Occipital lobe (tissue), 1 donor: ENCODE measurements at regions not wholly inside any gene's neighbourhood (a gene's known extent, or its start where the extent isn't known, plus 50 kb on each side); places are given as distances from the start of the nearest gene placed in this dataset.
A peak's percentile ranks its signal among the peaks of the same experiment; 100 is the strongest.
"Not testable (repeated sequence)": the region's sequence is repeated elsewhere in the genome, so short reads cannot be mapped to it uniquely, and the experiment has no call there.

Experiments
- DNase-seq: peaks from one replicate; lab custom pipeline; 2025; lab: John Stamatoyannopoulos, UW

DNA sequence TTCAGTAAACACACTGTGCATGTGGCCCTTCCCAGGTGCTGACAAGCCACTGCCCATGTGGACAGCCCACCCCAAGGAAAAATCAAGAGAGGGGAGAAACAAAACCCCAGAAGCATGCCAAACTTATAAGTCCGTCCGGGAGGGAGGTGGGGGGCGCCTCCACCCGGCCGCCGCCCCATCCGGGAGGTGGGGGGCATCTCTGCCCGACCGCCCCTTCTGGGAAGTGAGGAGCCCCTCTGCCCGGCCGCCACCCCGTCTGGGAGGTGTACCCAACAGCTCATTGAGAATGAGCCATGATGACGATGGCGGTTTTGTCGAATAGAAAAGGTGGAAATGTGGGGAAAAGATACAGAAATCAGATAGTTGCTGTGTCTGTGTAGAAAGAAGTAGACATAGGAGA lies 53.8 kb upstream of the C2CD4B start:
- no peak for DNase-seq

DNA sequence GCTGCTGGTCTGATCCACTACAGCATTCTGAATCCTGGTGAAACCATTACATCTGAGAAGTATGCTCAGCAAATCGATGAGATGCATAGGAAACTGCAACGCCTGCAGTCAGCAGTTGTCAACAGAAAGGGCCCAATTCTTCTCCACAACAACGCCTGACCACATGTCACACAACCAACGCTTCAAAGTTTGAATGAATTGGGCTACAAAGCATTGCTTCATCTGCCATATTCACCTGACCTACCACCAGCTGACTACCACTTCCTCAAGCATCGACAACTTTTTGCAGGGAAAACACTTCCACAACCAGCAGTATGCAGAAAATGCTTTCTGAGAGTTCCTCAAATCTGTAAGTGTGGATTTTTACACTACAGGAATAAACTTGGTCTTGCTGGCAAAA lies 54.7 kb upstream of the C2CD4B start:
- no peak for DNase-seq

DNA sequence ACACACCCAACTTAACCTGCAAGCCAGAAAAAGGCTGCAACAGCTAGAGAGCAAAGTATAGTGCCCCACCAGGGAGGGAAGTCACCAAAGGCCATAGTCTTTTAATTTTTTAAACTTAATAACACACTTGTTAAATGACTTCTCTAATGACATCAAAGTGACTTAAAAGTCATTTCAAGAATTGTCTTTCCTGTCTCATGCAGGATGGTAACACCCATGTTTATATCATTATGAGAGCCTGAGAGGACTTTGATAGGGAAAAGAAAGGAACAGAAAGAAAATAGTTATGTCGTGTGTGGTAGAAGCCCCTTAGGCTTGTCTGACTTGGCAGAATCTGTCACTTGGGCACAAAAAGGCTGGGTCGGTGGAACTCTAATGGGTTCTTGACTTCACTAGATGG lies 57.9 kb upstream of the C2CD4B start:
- DNase-seq, result no peak

DNA sequence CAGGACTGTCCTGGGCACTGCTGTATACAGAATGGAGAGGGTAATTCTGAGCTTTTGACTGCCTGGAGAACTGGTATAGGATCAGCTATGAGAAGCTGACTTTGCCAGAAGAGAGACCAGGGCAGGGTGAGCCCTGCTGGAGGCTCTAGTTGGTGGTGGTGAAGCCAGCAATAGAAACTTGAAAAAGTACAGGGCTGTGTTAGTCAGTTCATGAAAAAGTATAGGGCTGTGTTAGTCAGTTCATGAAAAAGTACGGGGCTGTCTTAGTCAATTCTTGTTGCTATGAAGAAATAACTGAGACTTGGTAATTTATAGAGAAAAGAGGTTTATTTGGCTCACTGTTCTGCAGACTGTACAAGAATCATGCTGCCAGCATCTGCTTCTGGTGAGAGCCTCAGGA lies 63.5 kb upstream of the C2CD4B start:
- no peak for DNase-seq

DNA sequence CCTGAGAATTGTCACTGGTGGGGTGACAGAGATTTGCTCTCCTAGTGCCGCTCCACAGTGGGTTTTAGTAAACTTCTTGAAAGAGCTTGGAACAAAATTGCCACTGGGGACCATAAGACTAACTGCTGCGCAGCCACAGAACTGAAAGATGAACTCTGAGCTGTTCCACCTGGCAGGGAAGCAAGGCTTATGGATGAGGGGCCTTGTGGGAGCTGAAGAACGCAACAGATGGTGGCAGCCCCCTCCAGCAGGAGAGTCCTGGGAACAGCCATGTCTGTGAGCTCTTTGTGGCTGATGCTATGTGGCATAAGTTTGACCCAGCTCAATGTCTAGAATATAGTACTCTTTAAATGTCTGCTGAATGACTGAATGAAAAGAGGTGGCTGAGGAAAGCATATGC lies 66.8 kb upstream of the C2CD4B start:
- no peak for DNase-seq

DNA sequence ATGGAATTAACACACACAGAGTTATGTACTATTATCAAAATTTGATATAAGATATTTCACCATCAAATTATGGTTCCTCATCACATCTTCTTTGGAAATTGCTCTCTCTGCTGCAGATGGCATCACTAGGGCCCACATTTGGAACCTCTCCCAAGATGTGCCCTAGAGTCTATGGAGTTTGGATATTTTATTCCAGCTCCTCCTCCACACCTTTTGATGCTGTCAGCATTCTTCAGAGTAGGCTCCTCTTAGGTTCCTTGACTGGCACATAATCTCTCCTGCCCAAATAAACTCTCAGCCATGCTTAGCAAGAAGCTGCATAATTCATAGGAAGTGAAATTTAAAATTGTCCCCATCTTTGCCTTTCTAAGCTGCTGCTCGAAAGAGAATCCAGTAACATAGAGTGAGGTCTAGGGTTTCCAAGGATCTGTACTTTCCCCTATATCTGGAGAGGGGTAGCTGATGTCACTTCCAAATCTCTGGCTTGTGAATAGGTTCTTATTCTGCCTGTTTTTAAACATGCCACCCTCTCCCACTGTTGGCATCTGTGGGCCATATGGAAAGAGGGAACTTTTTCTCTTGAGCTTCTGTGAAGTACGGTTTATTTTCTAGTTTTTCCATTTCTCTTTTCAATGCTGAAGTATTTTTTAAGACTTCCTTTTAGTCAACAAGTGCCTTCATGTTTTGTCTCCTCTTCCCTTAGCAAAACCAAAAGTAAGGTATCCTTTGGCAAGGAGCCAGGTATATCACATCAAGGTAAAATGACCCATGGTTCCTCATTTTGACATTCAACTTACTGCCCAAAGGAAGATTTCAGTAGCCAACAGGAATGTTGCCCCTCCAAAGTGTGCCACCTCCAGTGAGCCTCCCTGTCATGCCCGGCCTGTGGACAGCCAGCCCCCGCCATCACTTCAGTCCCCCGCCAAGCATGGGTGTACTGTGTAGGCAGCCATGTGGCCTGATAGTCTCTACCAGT lies 75.3 kb upstream of the C2CD4B start:
- DNase-seq, result no peak

DNA sequence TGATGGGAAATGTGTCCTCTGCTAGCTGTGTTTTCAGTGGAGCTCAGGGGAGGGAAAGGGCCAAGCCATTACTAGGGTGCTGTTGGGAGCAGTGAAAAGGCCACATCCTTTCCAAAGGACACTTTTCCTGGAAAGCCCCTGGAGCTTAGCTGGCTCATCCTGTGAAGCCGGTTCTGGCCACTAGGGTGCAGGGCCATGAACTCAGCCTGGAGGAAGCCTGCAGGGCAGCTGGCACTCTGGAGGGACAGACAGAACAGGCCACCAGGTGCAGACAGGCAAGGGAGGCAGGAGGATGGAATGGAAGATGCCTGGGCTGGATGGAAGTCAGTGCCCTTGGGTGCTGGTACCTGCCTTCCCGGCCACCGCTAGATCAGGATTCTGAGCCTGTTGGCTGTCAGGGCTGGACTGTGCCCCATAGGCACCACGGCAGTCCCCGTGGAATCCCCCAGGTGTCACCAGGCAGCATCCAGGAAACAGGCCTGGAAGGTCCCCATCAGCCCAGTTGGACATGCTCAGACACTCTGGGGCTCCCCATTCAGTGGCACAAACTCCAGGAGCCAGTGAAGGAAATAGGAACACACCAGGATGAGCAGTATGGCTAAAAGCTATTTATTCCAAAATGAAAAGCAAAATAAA lies 76.2 kb upstream of the C2CD4B start:
- DNase-seq, result no peak

DNA sequence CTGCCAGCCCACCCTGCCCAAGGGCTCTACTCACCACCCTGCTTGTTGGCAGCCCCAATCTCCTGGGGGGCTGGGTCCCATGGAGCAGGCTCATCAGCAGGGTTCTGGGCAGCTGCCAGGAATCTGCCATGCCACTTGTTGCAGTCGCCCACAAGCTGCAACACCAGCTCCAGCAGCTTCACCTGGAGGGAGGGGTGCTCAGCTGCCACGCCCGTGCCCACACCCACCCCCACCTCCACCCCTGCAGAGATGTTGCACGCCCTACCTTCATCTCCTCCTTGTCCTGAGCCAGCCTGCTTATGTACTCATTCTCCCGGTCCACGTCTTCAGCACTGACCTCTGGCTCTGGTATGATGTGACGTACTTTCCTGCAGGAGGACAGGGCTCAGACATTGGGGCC lies 77.9 kb upstream of the C2CD4B start:
- DNase-seq, result no peak

DNA sequence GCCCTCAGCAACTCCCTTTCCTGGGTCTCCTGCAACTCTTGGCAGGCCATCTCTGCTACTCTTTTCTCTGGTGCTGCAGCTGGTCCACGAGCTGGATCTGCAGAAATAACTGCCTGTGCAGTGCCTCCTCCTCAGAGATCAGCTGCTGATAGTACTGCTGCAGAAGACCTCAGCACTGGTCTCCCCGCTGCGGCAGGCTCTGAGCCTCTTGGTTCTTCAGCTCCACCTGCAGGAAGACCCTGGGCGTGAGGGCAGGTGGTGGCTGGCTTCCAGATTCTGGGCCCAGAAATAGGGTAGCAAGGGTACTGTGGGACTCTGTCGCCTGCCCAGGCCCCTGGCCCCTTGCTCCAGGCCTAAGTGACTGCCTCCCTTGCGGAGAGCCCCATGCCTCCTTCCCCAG lies 79.7 kb upstream of the C2CD4B start:
- no peak for DNase-seq

DNA sequence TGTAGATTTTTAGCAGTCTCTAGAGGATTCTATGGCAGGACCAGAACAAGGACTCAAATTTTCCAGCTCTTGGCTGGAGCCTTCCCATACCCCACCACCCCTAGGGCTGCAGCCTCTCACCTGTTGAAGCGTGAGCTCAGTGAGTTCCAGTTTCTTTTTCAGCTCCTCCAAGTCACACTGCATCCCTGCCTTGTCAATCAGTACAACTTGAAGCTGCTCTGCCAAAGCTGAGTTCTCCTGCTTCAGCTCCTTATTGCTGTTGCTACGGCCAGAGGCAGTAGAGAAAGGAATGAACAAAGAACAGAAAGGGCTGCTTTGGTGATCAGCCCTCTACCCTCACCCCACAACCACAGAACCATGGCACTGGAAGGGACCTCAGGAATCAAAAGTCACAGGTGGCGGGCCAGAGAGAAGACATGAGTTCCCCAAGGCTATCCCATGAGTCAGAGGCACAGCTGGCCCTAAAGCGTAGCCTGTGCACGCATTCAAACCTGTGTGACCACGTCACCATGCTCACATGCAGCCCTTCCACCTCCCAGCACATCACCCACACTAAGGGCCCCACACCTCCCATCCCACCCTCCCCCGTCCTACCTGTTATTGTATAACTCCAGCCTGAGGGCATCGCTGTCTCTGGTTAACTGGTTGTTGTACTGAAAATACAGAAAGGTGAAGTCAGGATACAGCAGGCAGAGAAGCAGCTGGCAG lies 83.3 kb upstream of the C2CD4B start:
- no peak for DNase-seq

DNA sequence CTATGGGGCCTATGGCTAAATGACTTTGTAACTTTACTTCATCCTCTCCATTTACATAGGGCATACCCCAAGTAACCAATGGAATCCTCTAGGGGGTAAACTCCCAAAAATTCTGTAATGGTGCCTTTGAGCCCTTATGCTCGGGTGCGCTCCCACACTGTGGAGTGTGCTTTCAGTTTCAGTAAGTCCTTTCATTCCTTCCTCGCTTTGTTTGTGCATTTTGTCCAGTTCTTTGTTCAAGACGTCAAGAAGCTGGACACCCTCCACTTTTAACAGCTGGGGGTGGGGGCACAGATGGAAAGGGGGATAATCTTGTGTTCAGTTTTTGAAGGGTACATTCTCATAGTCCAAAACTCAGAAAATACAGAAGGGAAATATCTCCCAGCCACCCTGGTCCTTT lies 84.4 kb upstream of the C2CD4B start:
- no peak for DNase-seq

DNA sequence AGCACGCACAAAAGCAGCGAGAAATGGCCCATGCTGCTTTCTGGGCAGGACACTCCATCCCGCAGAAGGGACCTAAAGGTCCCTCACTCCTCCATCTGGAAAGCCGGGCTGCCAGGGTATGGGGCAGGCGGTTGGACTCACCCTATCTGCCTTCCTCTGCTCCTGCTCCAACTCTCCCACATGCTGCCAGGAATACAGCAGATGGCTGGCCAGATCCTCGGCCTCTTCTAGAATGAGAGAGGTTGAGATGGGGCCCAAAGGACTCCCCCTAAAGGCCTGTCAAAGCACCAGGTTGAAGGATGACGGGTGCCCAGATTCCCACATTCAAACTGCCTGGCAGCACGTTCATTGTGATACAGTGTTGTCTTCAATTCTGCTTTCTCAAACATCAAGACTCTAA lies 85.1 kb upstream of the C2CD4B start:
- DNase-seq, result no peak

DNA sequence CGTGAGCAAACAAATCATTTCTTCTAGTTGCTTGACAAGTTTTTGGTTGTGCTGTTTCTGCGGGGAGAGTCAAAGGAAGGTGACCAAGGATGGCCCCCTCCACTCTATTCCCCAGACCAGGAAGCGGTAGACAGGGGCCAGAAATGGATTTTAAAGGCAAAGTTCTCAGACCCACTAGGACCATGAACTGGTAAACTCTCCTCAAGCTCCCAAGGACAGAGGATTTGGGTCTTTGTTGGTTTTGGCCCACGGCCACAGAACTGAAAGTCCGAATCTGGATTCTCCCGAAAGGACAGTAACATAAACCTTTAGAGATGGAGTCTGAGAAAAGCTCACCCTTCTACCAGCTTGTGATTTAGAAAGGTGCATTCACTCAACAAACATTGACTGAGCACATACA lies 85.9 kb upstream of the C2CD4B start:
- DNase-seq, result no peak

DNA sequence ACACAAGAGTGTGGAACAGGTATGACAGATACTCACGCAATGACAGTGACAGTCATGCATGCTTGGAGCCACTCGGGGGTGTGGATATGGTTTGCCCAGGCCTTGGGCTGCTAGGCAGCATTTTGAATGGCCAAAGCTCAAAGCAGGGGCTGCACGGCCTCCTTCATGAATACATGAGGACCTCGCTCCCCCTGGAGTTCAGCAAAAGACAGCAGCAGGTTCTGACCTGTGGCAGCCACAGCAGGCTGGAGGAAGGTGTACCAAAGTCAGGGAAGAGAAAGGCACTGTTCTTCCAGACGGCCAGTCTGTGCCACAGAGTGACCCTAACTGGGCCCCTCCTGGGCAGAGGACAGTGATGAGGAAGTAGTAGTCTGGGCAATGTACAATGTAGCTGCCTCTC lies 88.2 kb upstream of the C2CD4B start:
- no peak for DNase-seq

DNA sequence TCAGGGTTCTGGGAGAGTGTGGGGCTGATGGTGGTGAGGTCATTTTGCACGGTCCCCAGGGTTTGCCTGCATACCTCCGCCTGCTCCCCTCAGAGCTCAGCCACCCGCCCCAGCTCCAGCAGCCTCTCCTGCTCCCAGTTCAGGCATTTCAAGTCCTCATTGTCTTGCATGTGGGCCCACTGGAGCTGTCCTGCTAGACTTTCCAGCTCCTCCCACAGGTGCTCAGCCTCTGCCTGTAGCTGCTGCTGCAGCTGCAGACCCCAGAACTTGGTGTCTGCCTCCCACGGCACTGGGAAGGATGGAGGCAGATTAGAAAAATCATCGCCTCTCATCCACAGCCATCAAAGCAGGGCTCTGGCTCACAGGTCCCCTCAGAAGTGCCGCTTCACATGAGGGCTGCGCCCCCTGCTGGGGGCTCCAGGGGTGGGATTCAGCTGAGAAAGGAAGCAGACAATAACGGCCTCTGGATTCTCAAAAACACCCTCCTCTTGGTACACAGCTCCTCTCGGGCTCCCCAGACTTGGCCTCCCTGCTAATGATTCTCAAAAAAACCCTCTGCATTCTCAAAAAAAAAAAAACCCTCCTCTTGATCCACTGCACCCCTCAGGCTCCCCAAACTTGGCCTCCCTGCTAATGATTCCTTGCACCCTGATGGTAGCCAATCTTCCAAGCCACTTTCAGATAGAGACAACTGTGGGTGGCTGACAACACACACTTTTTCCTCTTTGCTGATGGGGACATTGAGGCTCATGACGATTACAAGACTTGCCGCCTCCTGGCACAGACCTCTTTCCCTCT lies 89.3 kb upstream of the C2CD4B start:
- peak; percentile 3 for DNase-seq

DNA sequence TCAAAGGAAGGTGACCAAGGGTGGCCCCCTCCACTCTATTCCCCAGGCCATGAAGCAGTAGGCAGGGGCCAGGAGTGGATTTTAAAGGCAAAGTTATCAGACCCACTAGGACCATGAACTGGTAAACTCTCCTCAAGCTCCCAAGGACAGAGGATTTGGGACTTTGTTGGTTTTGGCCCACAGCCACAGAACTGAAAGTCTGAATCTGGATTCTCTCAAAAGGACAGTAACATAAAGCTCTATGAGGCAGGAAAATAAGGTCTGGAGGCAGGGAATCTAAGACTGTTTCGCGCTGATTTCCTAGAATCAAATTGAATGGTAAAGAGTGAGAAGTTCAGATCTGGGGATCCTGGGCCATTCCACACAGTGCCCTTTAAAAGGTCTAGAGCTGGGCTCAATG lies 91.3 kb upstream of the C2CD4B start:
- DNase-seq, result not testable (repeated sequence)

DNA sequence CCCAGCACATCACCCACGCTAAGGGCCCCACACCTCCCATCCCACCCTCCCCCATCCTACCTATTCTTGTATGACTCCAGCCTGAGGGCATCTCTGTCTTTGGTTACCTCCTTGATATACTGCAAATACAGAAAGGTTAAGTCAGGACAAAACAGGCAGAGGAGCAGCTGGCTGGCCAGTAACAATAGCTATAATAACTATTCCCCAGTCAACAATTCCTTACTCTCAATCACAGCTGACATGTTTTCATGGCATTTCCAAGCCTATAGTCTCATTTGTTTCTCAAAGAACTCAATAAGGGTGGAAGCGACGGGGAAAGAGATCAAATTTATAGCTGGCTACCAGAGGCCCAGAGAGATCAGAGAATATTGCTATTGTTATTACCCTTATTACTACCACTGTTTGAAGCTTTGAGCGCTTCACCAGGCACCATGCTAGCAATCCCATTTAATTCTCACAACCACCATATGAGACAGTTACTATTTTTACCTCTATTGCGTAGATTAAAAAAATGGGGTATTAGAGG lies 93.0 kb upstream of the C2CD4B start:
- DNase-seq, result no peak

DNA sequence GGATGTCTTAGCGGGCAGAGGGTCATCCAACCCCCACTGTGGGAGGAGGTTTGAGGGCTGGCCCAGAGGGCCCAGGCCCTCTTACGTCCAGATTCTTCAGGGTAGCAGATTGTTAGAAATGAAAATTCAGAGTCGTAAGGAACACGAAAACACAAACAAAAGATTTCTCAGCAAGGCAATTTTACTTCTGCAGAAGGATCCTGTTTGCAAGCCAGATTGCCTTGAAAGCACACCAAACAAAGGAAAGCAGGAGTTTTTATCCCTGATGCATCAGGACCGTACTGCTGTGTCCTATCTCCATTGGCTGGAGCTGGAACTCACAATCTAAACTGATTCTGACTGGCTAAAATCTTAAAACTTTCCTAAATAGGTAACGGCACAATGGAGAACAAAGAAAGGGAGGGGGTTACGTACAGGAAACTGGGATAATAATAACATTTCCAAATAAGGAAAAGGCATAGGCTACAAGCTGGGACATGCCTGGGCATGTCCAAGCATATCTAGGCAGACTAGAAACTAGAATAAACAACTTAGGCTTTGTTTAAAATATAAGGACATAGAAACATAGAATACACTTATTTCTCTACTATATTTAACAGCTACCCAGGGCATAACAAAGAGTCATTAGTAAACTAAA lies 97.3 kb upstream of the C2CD4B start:
- no peak for DNase-seq

DNA sequence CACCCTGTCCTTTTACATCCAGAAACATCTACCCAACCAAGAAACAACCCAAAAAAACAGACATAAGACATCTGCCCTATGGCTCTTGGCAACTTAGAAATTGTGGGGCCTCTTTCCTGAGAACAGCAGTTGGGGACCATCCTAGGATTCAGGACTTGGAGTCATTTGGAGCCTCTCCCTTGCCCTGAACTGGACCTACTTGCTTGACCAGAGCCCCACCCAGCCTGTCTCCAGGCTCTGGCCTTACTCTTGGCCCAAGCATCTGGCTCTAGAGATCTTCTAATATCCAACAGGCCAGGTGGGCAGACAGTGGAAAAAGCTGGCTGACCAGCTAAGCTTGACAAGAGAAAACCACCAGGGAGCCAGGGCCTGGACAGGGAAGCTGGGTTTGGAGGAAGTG lies 99.1 kb upstream of the C2CD4B start:
- DNase-seq, result no peak

DNA sequence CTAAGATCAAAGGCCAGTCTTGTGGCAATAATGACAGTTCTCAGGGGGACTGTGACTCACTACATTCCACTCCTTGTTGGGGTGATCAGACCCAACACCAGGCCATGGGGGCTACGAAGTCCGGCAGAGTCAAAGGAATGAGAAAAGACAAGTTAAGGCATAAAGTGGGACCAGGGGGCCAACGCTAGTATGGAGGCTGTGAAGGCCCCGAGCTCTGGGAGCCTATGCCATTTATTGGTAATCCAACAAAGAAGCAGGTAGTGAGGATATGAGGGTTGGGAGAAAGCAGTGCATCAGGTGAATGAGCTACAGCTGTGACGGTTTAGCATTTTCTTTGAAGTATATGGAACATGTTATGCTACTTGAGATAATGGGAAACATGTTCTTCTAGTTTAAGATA lies 104.4 kb upstream of the C2CD4B start:
- DNase-seq, result no peak
